IMR-90 (cell line): ENCODE measurements at regions not wholly inside any gene's neighbourhood (a gene's known extent, or its start where the extent isn't known, plus 50 kb on each side); places are given as distances from the start of the nearest gene placed in this dataset.

Experiments
- ATAC-seq: fragments of 200-7000 bp; cut with Tn5 transposase; 2 replicates; pipeline ENCODE4 v1.9.1; 2020; ENCODE audit warnings: low read depth, mild to moderate bottlenecking, moderate library complexity
- BruUV-seq: library from RNA; stranded (reverse); fragments of 400-500 nt; replicated peaks from 2 replicates; lab custom pipeline; 2021; lab: Mats Ljungman, UMichigan
- CTCF ChIA-PET: fragments of 300-600 bp; formaldehyde crosslinking; extraction: SDS; loops from one replicate; lab custom pipeline; 2021; ENCODE audit warnings: antibody characterized with exemption; lab: Yijun Ruan, JAX
- POLR2A ChIA-PET: fragments of 300-600 bp; sonication (Branson Sonifier 250); formaldehyde crosslinking; loops from one replicate; lab custom pipeline; 2022; ENCODE audit warnings: antibody characterized with exemption; ENCODE audit not compliant: unreplicated experiment; lab: Charles Lee
- DNase-seq: peaks from one replicate; pipeline ENCODE4 v3.0.0; 2013
- H2AFZ ChIP-seq: replicated peaks from 2 replicates; pipeline ENCODE3; 2013; ENCODE audit warnings: low read length, mild to moderate bottlenecking; ENCODE audit not compliant: poor library complexity
- H2AK5ac ChIP-seq: 2 replicates; pipeline ENCODE4 v1.6.1; 2013; ENCODE audit warnings: low read depth, low read length, inconsistent platforms
- H2AK9ac ChIP-seq: replicated peaks from 2 replicates; pipeline ENCODE3; 2013; ENCODE audit warnings: mild to moderate bottlenecking, low read depth, low read length, moderate library complexity; ENCODE audit not compliant: poor library complexity
- H2BK120ac ChIP-seq: 2 replicates; pipeline ENCODE4 v1.6.1; 2013; ENCODE audit warnings: low read depth, low read length, inconsistent platforms
- H2BK15ac ChIP-seq: 3 replicates; pipeline ENCODE4 v1.6.1; 2013; ENCODE audit warnings: low read depth, low read length, inconsistent platforms
- H2BK20ac ChIP-seq: 2 replicates; pipeline ENCODE4 v1.6.1; 2013; ENCODE audit warnings: low read depth, mild to moderate bottlenecking, inconsistent platforms, low read length, moderate library complexity
- H2BK5ac ChIP-seq: 2 replicates; pipeline ENCODE4 v1.6.1; 2013; ENCODE audit warnings: mild to moderate bottlenecking, low read depth, low read length, inconsistent platforms; ENCODE audit not compliant: poor library complexity, severe bottlenecking
- H3K14ac ChIP-seq: replicated peaks from 2 replicates; pipeline ENCODE4 v1.6.1; 2013; ENCODE audit warnings: low read depth, low read length, inconsistent platforms
- H3K18ac ChIP-seq: 2 replicates; pipeline ENCODE4 v1.6.1; 2013; ENCODE audit warnings: low read depth, low read length, control low read depth
- H3K23ac ChIP-seq: 2 replicates; pipeline ENCODE4 v1.6.1; 2013; ENCODE audit warnings: low read depth, low read length, inconsistent platforms
- H3K27ac ChIP-seq: 2 replicates; pipeline ENCODE4 v1.5.1; 2013; ENCODE audit warnings: mild to moderate bottlenecking, control low read depth, low read length; ENCODE audit not compliant: insufficient read depth
- H3K27me3 ChIP-seq: 2 replicates; pipeline ENCODE4 v1.6.1; 2013; ENCODE audit warnings: low read length; ENCODE audit not compliant: control insufficient read depth, insufficient read depth
- H3K36me3 ChIP-seq: 2 replicates; pipeline ENCODE4 v1.6.1; 2013; ENCODE audit warnings: low read length, mixed read lengths; ENCODE audit not compliant: control insufficient read depth, insufficient read depth
- H3K4ac ChIP-seq: 2 replicates; pipeline ENCODE4 v1.6.1; 2013; ENCODE audit warnings: low read depth, low read length, inconsistent platforms
- H3K4me1 ChIP-seq: 2 replicates; pipeline ENCODE4 v1.6.1; 2013; ENCODE audit warnings: low read length, mixed read lengths; ENCODE audit not compliant: control insufficient read depth, insufficient read depth
- H3K4me2 ChIP-seq: 2 replicates; pipeline ENCODE4 v1.6.1; 2013; ENCODE audit warnings: low read depth, mild to moderate bottlenecking, control low read depth, low read length, moderate library complexity
- H3K4me3 ChIP-seq: 2 replicates; pipeline ENCODE4 v1.5.1; 2013; ENCODE audit warnings: low read depth, mild to moderate bottlenecking, control low read depth, low read length, moderate library complexity; ENCODE audit not compliant: insufficient read depth
- H3K56ac ChIP-seq: 2 replicates; pipeline ENCODE4 v1.6.1; 2013; ENCODE audit warnings: low read length, inconsistent platforms; ENCODE audit not compliant: insufficient read depth; ENCODE audit errors: extremely low read depth
- H3K79me1 ChIP-seq, 2 experiments: 2 replicates each; pipeline ENCODE4 v1.6.1; 2013; ENCODE audit warnings: low read length in 2 of 2, inconsistent platforms in 1 of 2, low read depth in 1 of 2
- H3K9ac ChIP-seq: 2 replicates; pipeline ENCODE4 v1.6.1; 2013; ENCODE audit warnings: low read depth, low read length, control low read depth
- H3K9me1 ChIP-seq: 2 replicates; pipeline ENCODE4 v1.6.1; 2013; ENCODE audit warnings: low read length, inconsistent platforms; ENCODE audit not compliant: insufficient read depth
- H3K9me3 ChIP-seq: 2 replicates; pipeline ENCODE4 v1.6.1; 2013; ENCODE audit warnings: low read length; ENCODE audit not compliant: control insufficient read depth, insufficient read depth
- H4K20me1 ChIP-seq: 2 replicates; pipeline ENCODE4 v1.6.1; 2013; ENCODE audit warnings: low read length, inconsistent platforms; ENCODE audit not compliant: insufficient read depth
- H4K5ac ChIP-seq: 2 replicates; pipeline ENCODE4 v1.6.1; 2013; ENCODE audit warnings: mild to moderate bottlenecking, low read depth, low read length, control low read depth
- H4K8ac ChIP-seq, 2 experiments: 2 replicates each; pipeline ENCODE4 v1.6.1; 2013; ENCODE audit warnings: low read depth in 2 of 2, low read length in 2 of 2, control low read depth in 1 of 2, inconsistent platforms in 1 of 2
- H4K91ac ChIP-seq: 2 replicates; pipeline ENCODE4 v1.6.1; 2013; ENCODE audit warnings: low read depth, low read length, inconsistent platforms; ENCODE audit not compliant: insufficient read depth
- BHLHE40 ChIP-seq: fragments of 150-350 bp; IDR thresholded peaks from 2 replicates; pipeline ENCODE4 v1.6.1; 2016; ENCODE audit warnings: mild to moderate bottlenecking, low read depth, low read length
- CEBPB ChIP-seq: IDR thresholded peaks from 2 replicates; pipeline ENCODE4 v1.6.1; 2012; ENCODE audit warnings: low read depth, low read length, improper control_type of control experiment
- CHD1 ChIP-seq: IDR thresholded peaks from 2 replicates; pipeline ENCODE4 v1.6.1; 2012; ENCODE audit warnings: low read depth, low read length, improper control_type of control experiment
- CTCF ChIP-seq: conservative IDR thresholded peaks from 2 replicates; pipeline ENCODE4 v1.5.1; 2012; ENCODE audit warnings: mild to moderate bottlenecking, low read depth, low read length, improper control_type of control experiment
- FOS ChIP-seq: fragments of 150-350 bp; IDR thresholded peaks from 2 replicates; pipeline ENCODE4 v1.6.1; 2016; ENCODE audit warnings: low read depth, low read length
- MAFK ChIP-seq: IDR thresholded peaks from 2 replicates; pipeline ENCODE4 v1.6.1; 2012; ENCODE audit warnings: low read depth, low read length, improper control_type of control experiment
- MAZ ChIP-seq: IDR thresholded peaks from 2 replicates; pipeline ENCODE4 v1.6.1; 2012; ENCODE audit warnings: low read depth, mild to moderate bottlenecking, low read length, improper control_type of control experiment, moderate library complexity, borderline replicate concordance
- MXI1 ChIP-seq: IDR thresholded peaks from 2 replicates; pipeline ENCODE4 v1.6.1; 2012; ENCODE audit warnings: low read depth, mild to moderate bottlenecking, low read length, moderate library complexity, borderline replicate concordance
- NFE2L2 ChIP-seq: fragments of 150-350 bp; IDR thresholded peaks from 2 replicates; pipeline ENCODE4 v1.6.1; 2016; ENCODE audit warnings: low read depth, mild to moderate bottlenecking, low read length
- POLR2A ChIP-seq: IDR thresholded peaks from 2 replicates; pipeline ENCODE4 v1.6.1; 2012; ENCODE audit warnings: mild to moderate bottlenecking, low read depth, low read length
- RAD21 ChIP-seq: IDR thresholded peaks from 2 replicates; pipeline ENCODE4 v1.6.1; 2012; ENCODE audit warnings: low read length, improper control_type of control experiment
- RCOR1 ChIP-seq: IDR thresholded peaks from 2 replicates; pipeline ENCODE4 v1.6.1; 2012; ENCODE audit warnings: mild to moderate bottlenecking, low read length, improper control_type of control experiment; ENCODE audit not compliant: insufficient replicate concordance
- RFX5 ChIP-seq: IDR thresholded peaks from 2 replicates; pipeline ENCODE4 v1.8.0; 2012; ENCODE audit warnings: low read depth, mild to moderate bottlenecking, low read length, moderate library complexity
- USF2 ChIP-seq: fragments of 150-350 bp; IDR thresholded peaks from 2 replicates; pipeline ENCODE4 v1.6.1; 2017; ENCODE audit warnings: mild to moderate bottlenecking, antibody characterized with exemption, low read length, low read depth
- WGBS, 2 experiments: methylation state at CpG; one replicate each; pipeline versions ENCODE4 v1.1.5 to v1.1.7; 2013; ENCODE audit warnings: missing lambda C conversion rate in 2 of 2; ENCODE audit not compliant: insufficient read length in 1 of 2; ENCODE audit errors: extremely low coverage in 2 of 2; 5-methylcytosine and 5-hydroxymethylcytosine counted together
- dilution Hi-C: fragments of 300-500 bp; cut with HindIII; formaldehyde crosslinking; loops from one replicate; pipeline ENCODE4 v1.14.3; 2018; ENCODE audit warnings: low sequenced_read_pairs; ENCODE audit not compliant: unreplicated experiment
- in situ Hi-C: fragments of 300-500 bp; cut with MboI; formaldehyde crosslinking; loops from 3 replicates; pipeline ENCODE4 v1.14.3; 2019; ENCODE audit warnings: low sequenced_read_pairs, inconsistent platforms, mixed read lengths
- intact Hi-C: fragments of 100-400 bp; cut with micrococcal nuclease; formaldehyde crosslinking; loops from 2 replicates; pipeline ENCODE4 v1.10.0; 2022

- no peak for TF ChIP-seq NFE2L2
Observed at GRCh38 chr15:31206386-31207181, 105.1 kb upstream of the TRPM1 start (continued).

- H3K79me1 ChIP-seq: no peaks in the 10 kb centered on the region
- no peak overlapping the region for H3K14ac ChIP-seq
- H2AK9ac ChIP-seq: no peak overlapping the region
- no peak overlapping the region for H3K23ac ChIP-seq
- no peaks in the 10 kb centered on the region for H3K9me1 ChIP-seq
- no peak overlapping the region for H3K56ac ChIP-seq
- POLR2A ChIA-PET: no interaction called here
- no peak overlapping the region for H3K4ac ChIP-seq
- no peaks in the 10 kb centered on the region for H3K36me3 ChIP-seq
- no peak overlapping the region for H2AK5ac ChIP-seq
- H2BK120ac ChIP-seq: no peak overlapping the region
- no peak overlapping the region for H4K8ac ChIP-seq
- no peak overlapping the region for H2BK5ac ChIP-seq
- no peak overlapping the region for H3K4me2 ChIP-seq
- H2BK15ac ChIP-seq: no peak overlapping the region
- H4K20me1 ChIP-seq: no peaks in the 10 kb centered on the region
- no peaks in the 10 kb centered on the region for H3K4me1 ChIP-seq
- in situ Hi-C loops (loop anchor here (10.0 kb wide), 1 partner anchor 108 kb away; no protein-coding TSS in a partner anchor), intact Hi-C loops (no loop called here), dilution Hi-C loops (no loop called here)
- CTCF ChIA-PET: no interaction called here
- TF ChIP-seq USF2 (no peak), CTCF (no peak), RAD21 (no peak), CEBPB (no peak), MAZ (no peak), POLR2A (no peak), MAFK (no peak), CHD1 (no peak), MXI1 (no peak), NFE2L2 (no peak), RFX5 (no peak), RCOR1 (no peak), FOS (no peak), BHLHE40 (no peak)
- H3K9me3 ChIP-seq: peaks cover 3% of the 10 kb centered on the region; the same call in 1 of the 2 replicates
- no peak overlapping the region for H4K5ac ChIP-seq
- no peak for DNase-seq
- peaks cover 50% of the 10 kb centered on the region for H3K27me3 ChIP-seq
- BruUV-seq: no TSS peak
- no peak overlapping the region for H3K4me3 ChIP-seq
- 40% methylated on average over 1 of the region's 2 CpGs; no CpG with 5 or more reads in 1 of the 2 experiments for WGBS, 2 experiments
- no peak overlapping the region for H2AFZ ChIP-seq
- no peak overlapping the region for H3K18ac ChIP-seq
- H3K9ac ChIP-seq: no peak overlapping the region
- no peak overlapping the region for H4K91ac ChIP-seq
- ATAC-seq: no peak
- H2BK20ac ChIP-seq: no peak overlapping the region
- H3K27ac ChIP-seq: no peak overlapping the region
Observed at GRCh38 chr15:31207246-31207645, 105.7 kb upstream of the TRPM1 start.
